ENCODE measurements at regions not wholly inside any gene's neighbourhood (a gene's known extent, or its start where the extent isn't known, plus 50 kb on each side); places are given as distances from the start of the nearest gene placed in this dataset.

DNA sequence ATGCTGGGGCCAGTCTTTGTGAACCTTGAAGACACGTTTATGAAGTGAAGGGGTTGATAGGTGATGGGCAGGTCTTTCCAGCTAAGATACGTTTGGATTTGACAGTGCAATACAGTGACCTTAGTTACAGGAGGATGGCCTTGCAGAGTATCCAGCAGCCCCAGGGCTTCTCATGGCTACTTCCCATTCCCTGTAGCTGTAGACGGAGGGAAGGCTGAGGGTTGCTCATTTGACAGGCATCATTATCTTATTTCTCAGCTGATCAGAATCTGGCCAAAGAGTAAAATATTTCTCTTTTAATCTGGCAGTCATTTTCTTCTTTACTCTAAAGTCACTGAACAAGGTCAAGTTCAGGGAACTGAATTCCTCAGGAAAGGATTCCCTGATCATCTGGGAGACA is 85.1 kb upstream of the RMDN2 start:
- TF ChIP-seq, protein P1, sequence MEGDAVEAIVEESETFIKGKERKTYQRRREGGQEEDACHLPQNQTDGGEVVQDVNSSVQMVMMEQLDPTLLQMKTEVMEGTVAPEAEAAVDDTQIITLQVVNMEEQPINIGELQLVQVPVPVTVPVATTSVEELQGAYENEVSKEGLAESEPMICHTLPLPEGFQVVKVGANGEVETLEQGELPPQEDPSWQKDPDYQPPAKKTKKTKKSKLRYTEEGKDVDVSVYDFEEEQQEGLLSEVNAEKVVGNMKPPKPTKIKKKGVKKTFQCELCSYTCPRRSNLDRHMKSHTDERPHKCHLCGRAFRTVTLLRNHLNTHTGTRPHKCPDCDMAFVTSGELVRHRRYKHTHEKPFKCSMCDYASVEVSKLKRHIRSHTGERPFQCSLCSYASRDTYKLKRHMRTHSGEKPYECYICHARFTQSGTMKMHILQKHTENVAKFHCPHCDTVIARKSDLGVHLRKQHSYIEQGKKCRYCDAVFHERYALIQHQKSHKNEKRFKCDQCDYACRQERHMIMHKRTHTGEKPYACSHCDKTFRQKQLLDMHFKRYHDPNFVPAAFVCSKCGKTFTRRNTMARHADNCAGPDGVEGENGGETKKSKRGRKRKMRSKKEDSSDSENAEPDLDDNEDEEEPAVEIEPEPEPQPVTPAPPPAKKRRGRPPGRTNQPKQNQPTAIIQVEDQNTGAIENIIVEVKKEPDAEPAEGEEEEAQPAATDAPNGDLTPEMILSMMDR (IDR thresholded peaks at IDR 0.05; ENCODE audit: insufficient read depth, low read depth, low read length, missing control alignments): no peak
- H3K4me3 ChIP-seq (ENCODE audit: low read length): no peak overlapping the region
- DNase-seq (ENCODE audit: low read depth): no peak

DNA sequence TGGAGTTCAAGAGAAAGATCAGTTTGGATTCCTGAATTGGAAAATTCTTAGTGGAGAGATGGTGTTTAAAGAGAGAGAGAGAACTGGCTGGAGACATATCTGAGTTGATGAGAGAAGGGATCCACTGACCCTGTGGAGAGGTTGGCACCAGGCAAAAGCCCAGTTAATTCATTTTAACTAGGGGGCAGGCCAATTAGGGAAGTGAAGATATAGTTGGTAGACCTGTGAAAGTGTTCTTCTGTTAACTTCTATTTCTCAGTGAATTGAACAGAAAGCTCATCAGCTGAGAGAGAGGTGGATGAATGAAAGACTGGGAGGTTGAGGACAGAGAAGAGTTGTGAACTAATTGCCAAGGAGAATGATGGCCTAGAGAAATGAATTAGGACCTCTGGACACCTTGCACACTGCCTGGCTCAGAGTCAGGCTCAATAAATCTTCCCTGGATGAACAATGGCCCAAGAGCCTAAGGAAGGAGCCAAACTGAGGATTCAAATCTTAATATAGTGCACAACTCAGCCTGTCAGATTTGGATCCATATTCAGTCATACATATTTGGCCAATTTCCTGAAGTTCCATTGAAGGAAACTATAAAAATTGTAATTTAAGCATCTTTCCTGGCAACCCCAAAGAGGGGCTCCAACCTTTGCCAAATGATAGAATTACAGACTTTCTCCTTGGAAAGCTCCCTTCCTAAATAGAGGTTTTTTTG is 82.2 kb upstream of the RMDN2 start:
- H3K4me3 ChIP-seq (ENCODE audit: low read length): no peak overlapping the region
- no peak for DNase-seq (ENCODE audit: low read depth)
- TF ChIP-seq, protein P1 (IDR thresholded peaks at IDR 0.05; ENCODE audit: insufficient read depth, low read depth, low read length, missing control alignments): no peak

DNA sequence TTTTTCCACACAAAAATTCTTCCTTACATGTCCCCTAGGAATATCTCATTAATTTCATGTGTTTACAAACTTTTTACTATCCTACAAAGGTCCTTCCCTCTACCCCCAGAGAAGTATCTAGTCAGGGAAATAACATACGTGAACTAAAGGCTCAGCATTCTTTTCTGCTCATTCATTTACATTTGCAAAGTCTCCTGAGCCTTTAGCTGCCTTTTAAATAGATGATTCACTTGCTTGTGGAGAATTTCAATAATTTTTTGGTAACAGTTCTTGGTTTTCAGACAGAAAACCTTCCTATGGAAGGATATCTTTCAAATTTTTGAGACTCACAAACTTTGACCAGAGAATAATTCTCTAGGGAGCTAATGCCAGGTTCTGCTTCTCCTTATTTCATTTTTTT is 81.5 kb upstream of the RMDN2 start:
- DNase-seq (ENCODE audit: low read depth): peak; percentile 17
- TF ChIP-seq, protein P1 (IDR thresholded peaks at IDR 0.05; ENCODE audit: insufficient read depth, low read depth, low read length, missing control alignments): no peak
- H3K4me3 ChIP-seq (ENCODE audit: low read length): no peak overlapping the region

DNA sequence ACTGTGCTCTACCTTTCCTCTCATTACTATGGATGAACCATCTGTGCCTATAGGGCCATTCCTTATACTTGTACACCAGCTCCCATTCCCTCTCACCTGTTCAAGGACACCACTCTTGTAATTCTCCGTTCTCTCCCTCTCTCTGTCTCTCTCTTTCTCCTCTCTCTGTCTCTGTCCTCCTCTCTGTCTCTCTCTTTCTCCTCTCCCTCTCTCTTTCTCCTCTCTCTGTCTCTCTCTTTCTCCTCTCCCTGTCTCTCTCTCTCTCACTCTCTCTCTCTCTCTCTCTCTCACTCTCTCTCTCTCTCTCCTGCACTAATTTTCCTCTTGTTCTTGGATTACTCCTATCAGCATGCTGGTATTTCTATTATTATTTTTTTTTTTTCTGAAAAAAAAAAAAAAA is 78.9 kb upstream of the RMDN2 start:
- no peak overlapping the region for H3K4me3 ChIP-seq (ENCODE audit: low read length)
- DNase-seq (ENCODE audit: low read depth): no peak
- TF ChIP-seq, protein P1 (IDR thresholded peaks at IDR 0.05; ENCODE audit: insufficient read depth, low read depth, low read length, missing control alignments): no peak

DNA sequence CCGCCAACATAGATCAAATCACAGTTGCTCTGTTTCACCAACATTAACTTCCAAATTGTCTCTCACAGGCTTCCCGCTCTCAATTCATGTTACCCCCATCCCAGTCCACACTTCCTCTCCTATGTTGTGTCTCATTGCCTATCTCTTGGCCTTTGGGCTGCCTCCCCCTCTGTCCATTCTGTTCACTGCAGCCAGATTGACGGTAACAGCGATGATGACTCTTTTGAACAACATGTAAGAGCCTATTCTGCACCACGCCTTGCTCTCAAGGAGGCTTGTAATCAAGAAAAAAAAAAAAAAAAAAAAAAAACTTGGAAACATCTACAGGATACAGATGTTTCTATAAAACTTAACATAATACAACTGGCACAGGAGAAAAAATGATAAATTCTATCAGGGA is 77.3 kb upstream of the RMDN2 start:
- TF ChIP-seq, protein P1 (IDR thresholded peaks at IDR 0.05; ENCODE audit: insufficient read depth, low read depth, low read length, missing control alignments): no peak
- no peak overlapping the region for H3K4me3 ChIP-seq (ENCODE audit: low read length)
- peak; percentile 63 for DNase-seq (ENCODE audit: low read depth)

DNA sequence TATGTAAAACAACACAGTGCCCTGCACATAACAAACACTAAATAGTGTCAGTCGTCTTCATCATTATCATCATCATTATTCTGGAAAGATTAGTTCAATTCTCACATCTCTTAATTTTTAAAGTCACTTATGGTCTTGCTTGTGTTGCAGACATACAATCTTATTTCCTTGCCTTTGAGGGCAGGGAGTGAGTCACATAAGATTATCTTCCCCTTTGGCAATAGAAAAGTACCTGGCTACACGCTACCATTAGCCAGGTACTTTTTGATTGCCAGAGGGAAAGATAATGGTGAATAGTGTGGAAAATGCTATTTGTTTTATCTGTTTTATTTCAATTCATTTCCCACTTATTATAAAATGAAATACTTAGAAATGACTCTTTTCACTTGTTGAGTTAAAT is 76.6 kb upstream of the RMDN2 start:
- TF ChIP-seq, protein P1 (IDR thresholded peaks at IDR 0.05; ENCODE audit: insufficient read depth, low read depth, low read length, missing control alignments): no peak
- no peak overlapping the region for H3K4me3 ChIP-seq (ENCODE audit: low read length)
- DNase-seq (ENCODE audit: low read depth): peak; percentile 60

DNA sequence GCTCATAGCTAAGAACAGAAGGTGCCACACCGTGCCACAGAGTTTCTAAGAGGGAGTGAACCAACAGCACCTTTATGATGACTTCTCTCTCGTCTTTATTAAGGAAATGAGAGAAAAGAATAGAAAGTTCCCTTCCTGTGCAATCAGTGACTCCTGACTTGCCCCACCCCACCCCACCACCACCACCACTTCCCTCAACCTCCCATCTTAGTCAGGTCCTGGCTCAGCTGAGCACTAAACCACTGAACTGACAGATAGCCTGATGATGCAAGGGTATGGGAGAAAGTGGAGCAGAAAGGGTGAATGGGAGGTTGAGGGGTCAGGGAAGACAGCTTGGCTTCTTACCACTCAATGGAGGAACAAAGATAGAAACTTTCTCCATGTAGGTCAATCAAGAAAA is 75.2 kb upstream of the RMDN2 start:
- no peak for DNase-seq (ENCODE audit: low read depth)

More for the DNA sequence above, 75.2 kb upstream of the RMDN2 start:
- H3K4me3 ChIP-seq (ENCODE audit: low read length): no peak overlapping the region
- TF ChIP-seq, protein P1 (IDR thresholded peaks at IDR 0.05; ENCODE audit: insufficient read depth, low read depth, low read length, missing control alignments): no peak

Data from epithelial cell of esophagus (primary cell).